ENCODE measurements at regions not wholly inside any gene's neighbourhood (a gene's known extent, or its start where the extent isn't known, plus 50 kb on each side); places are given as distances from the start of the nearest gene placed in this dataset.

GRCh38 chr10:62517252-62517651 is 143.1 kb downstream of the ZNF365 start:
- TF ChIP-seq CTCF (IDR thresholded peaks at IDR 0.05) (no peak), POLR2A (IDR thresholded peaks at IDR 0.05) (no peak), POLR2AphosphoS5 (IDR thresholded peaks at IDR 0.05) (no peak)
